ENCODE measurements at regions not wholly inside any gene's neighbourhood (a gene's known extent, or its start where the extent isn't known, plus 50 kb on each side); places are given as distances from the start of the nearest gene placed in this dataset.

GRCh38 chr22:34502821-34503220 is 563.1 kb upstream of the ISX start:
- TF ChIP-seq CTCF (IDR thresholded peaks at IDR 0.05; ENCODE audit: poor library complexity, severe bottlenecking) = no peak
- no peaks in the 10 kb centered on the region for H3K9me3 ChIP-seq (ENCODE audit: severe bottlenecking)
- peak; percentile 86 for ATAC-seq (ENCODE audit: low read depth)

GRCh38 chr22:34508797-34509196 is 557.2 kb upstream of the ISX start:
- DNase-seq (ENCODE audit: low spot score) = no peak
- Histone ChIP-seq H3K27me3 (ENCODE audit: insufficient read depth, poor library complexity, severe bottlenecking) (no peaks in the 10 kb centered on the region), H3K4me1 (ENCODE audit: insufficient read depth, poor library complexity, severe bottlenecking) (no peaks in the 10 kb centered on the region), H3K36me3 (ENCODE audit: low read depth) (no peaks in the 10 kb centered on the region), H3K9me3 (ENCODE audit: severe bottlenecking) (no peaks in the 10 kb centered on the region), H3K4me3 (ENCODE audit: severe bottlenecking) (no peak overlapping the region), H3K27ac (ENCODE audit: poor library complexity, severe bottlenecking) (no peak overlapping the region)
- no peak for ATAC-seq (ENCODE audit: low read depth)
- TF ChIP-seq CTCF (IDR thresholded peaks at IDR 0.05; ENCODE audit: poor library complexity, severe bottlenecking) = no peak

More at GRCh38 chr22:34502821-34503220, 563.1 kb upstream of the ISX start:
- Histone ChIP-seq H3K27ac (ENCODE audit: poor library complexity, severe bottlenecking) (peak overlapping the region; percentile 45), H3K4me1 (ENCODE audit: insufficient read depth, poor library complexity, severe bottlenecking) (no peaks in the 10 kb centered on the region), H3K4me3 (ENCODE audit: severe bottlenecking) (no peak overlapping the region), H3K27me3 (ENCODE audit: insufficient read depth, poor library complexity, severe bottlenecking) (no peaks in the 10 kb centered on the region), H3K36me3 (ENCODE audit: low read depth) (no peaks in the 10 kb centered on the region)
- DNase-seq (ENCODE audit: low spot score) = no peak

GRCh38 chr22:34526681-34527080 is 539.3 kb upstream of the ISX start:
- ATAC-seq (ENCODE audit: low read depth) (no peak), DNase-seq (ENCODE audit: low spot score) (no peak)
- H3K9me3 ChIP-seq (ENCODE audit: severe bottlenecking) = no peaks in the 10 kb centered on the region
- H3K27me3 ChIP-seq (ENCODE audit: insufficient read depth, poor library complexity, severe bottlenecking) = no peaks in the 10 kb centered on the region
- TF ChIP-seq CTCF (IDR thresholded peaks at IDR 0.05; ENCODE audit: poor library complexity, severe bottlenecking) = no peak
- no peaks in the 10 kb centered on the region for H3K36me3 ChIP-seq (ENCODE audit: low read depth)
- no peaks in the 10 kb centered on the region for H3K4me1 ChIP-seq (ENCODE audit: insufficient read depth, poor library complexity, severe bottlenecking)
- H3K4me3 ChIP-seq (ENCODE audit: severe bottlenecking) = no peak overlapping the region
- no peak overlapping the region for H3K27ac ChIP-seq (ENCODE audit: poor library complexity, severe bottlenecking)

- no peak for TF ChIP-seq CTCF (IDR thresholded peaks at IDR 0.05; ENCODE audit: poor library complexity, severe bottlenecking)
- no peaks in the 10 kb centered on the region for H3K4me1 ChIP-seq (ENCODE audit: insufficient read depth, poor library complexity, severe bottlenecking)
- DNase-seq (ENCODE audit: low spot score) (no peak), ATAC-seq (ENCODE audit: low read depth) (no peak)
- no peaks in the 10 kb centered on the region for H3K27me3 ChIP-seq (ENCODE audit: insufficient read depth, poor library complexity, severe bottlenecking)
- no peak overlapping the region for H3K27ac ChIP-seq (ENCODE audit: poor library complexity, severe bottlenecking)
- no peaks in the 10 kb centered on the region for H3K9me3 ChIP-seq (ENCODE audit: severe bottlenecking)
- H3K36me3 ChIP-seq (ENCODE audit: low read depth) = no peaks in the 10 kb centered on the region
- no peak overlapping the region for H3K4me3 ChIP-seq (ENCODE audit: severe bottlenecking)
Observed at GRCh38 chr22:34534101-34534500, 531.9 kb upstream of the ISX start.

- Histone ChIP-seq H3K9me3 (ENCODE audit: severe bottlenecking) (no peaks in the 10 kb centered on the region), H3K4me3 (ENCODE audit: severe bottlenecking) (no peak overlapping the region), H3K36me3 (ENCODE audit: low read depth) (no peaks in the 10 kb centered on the region), H3K27ac (ENCODE audit: poor library complexity, severe bottlenecking) (no peak overlapping the region), H3K4me1 (ENCODE audit: insufficient read depth, poor library complexity, severe bottlenecking) (no peaks in the 10 kb centered on the region), H3K27me3 (ENCODE audit: insufficient read depth, poor library complexity, severe bottlenecking) (no peaks in the 10 kb centered on the region)
- DNase-seq (ENCODE audit: low spot score) (no peak), ATAC-seq (ENCODE audit: low read depth) (no peak)
- no peak for TF ChIP-seq CTCF (IDR thresholded peaks at IDR 0.05; ENCODE audit: poor library complexity, severe bottlenecking)
Observed at GRCh38 chr22:34567367-34567766, 498.6 kb upstream of the ISX start.
